Tibial artery (tissue), 4 donors: ENCODE measurements at regions not wholly inside any gene's neighbourhood (a gene's known extent, or its start where the extent isn't known, plus 50 kb on each side); places are given as distances from the start of the nearest gene placed in this dataset.

ENCODE experiments used
- DNase-seq, 2 donors: peaks; one replicate each; pipeline ENCODE4 v3.0.0-alpha.2; 2019
- H3K27ac ChIP-seq, 2 donors: fragments of 200-600 bp; sonication (generic) in 1 of 2; 1 replicate in 1 of 2; 2 replicates in 1 of 2; pipeline ENCODE4 v1.5.1; 2018 to 2019; ENCODE audit warnings: mild to moderate bottlenecking in 1 of 2
- H3K27me3 ChIP-seq, 2 donors: fragments of 200-600 bp; sonication (generic) in 1 of 2; one replicate each; pipeline versions ENCODE4 v1.5.1 to v1.6.0; 2016 to 2019
- H3K36me3 ChIP-seq, 3 donors: fragments of 200-600 bp; sonication (generic) in 2 of 3; one replicate each; pipeline ENCODE4 v1.5.1; 2016 to 2019; ENCODE audit warnings: mild to moderate bottlenecking in 2 of 3
- H3K4me1 ChIP-seq, 4 donors: fragments of 200-600 bp; sonication (generic) in 2 of 4; 1 replicate in 3 of 4; 2 replicates in 1 of 4; pipeline ENCODE4 v1.5.1; 2016 to 2019
- H3K4me3 ChIP-seq, 2 donors: fragments of 200-600 bp; sonication (generic) in 1 of 2; 1 replicate in 1 of 2; 2 replicates in 1 of 2; pipeline ENCODE4 v1.5.1; 2018 to 2019; ENCODE audit warnings: mild to moderate bottlenecking in 2 of 2
- H3K9me3 ChIP-seq, 3 donors: fragments of 200-600 bp; sonication (generic) in 1 of 3; one replicate each; pipeline ENCODE4 v1.5.1; 2016 to 2019
- intact Hi-C: fragments of 100-400 bp; cut with DNase I; formaldehyde crosslinking; loops from one replicate; pipeline ENCODE4 v1.15.0; 2023; ENCODE audit warnings: low total_unique reads
- TF ChIP-seq, protein P1 (sequence below), 2 experiments: fragments of 200-600 bp in 1 of 2; fragments of 450-650 bp in 1 of 2; IDR thresholded peaks; one replicate each; pipeline ENCODE4 v1.5.1; 2017 to 2019; ENCODE audit warnings: antibody characterized with exemption in 2 of 2, mild to moderate bottlenecking in 1 of 2, moderate library complexity in 1 of 2

DNA sequence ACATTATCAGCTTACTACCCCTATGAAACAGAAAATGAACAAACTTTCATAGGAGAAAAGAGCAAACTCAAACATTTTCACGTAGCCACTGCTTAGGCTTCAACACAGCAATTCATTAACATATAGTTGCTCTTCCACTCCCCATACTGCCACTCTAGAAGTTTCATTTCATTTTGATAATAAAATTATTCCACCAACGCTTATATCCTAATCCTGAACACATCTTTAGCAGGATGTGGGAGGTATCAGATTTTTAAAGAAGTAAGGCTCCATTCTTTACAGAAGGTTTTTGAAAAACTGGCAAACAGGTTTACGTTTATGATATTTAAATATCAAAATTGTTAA, 77.5 kb upstream of the ANK3 start:
- Histone ChIP-seq H3K4me3 (no peak overlapping the region), H3K36me3 (no peaks in the 10 kb centered on the region), H3K27ac (no peak overlapping the region), H3K9me3 (no peaks in the 10 kb centered on the region), H3K27me3 (no peaks in the 10 kb centered on the region), H3K4me1 (no peaks in the 10 kb centered on the region)
- TF ChIP-seq, protein P1, sequence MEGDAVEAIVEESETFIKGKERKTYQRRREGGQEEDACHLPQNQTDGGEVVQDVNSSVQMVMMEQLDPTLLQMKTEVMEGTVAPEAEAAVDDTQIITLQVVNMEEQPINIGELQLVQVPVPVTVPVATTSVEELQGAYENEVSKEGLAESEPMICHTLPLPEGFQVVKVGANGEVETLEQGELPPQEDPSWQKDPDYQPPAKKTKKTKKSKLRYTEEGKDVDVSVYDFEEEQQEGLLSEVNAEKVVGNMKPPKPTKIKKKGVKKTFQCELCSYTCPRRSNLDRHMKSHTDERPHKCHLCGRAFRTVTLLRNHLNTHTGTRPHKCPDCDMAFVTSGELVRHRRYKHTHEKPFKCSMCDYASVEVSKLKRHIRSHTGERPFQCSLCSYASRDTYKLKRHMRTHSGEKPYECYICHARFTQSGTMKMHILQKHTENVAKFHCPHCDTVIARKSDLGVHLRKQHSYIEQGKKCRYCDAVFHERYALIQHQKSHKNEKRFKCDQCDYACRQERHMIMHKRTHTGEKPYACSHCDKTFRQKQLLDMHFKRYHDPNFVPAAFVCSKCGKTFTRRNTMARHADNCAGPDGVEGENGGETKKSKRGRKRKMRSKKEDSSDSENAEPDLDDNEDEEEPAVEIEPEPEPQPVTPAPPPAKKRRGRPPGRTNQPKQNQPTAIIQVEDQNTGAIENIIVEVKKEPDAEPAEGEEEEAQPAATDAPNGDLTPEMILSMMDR (IDR thresholded peaks at IDR 0.05) = no peak
- intact Hi-C loops = no loop called here
- no peak for DNase-seq

DNA sequence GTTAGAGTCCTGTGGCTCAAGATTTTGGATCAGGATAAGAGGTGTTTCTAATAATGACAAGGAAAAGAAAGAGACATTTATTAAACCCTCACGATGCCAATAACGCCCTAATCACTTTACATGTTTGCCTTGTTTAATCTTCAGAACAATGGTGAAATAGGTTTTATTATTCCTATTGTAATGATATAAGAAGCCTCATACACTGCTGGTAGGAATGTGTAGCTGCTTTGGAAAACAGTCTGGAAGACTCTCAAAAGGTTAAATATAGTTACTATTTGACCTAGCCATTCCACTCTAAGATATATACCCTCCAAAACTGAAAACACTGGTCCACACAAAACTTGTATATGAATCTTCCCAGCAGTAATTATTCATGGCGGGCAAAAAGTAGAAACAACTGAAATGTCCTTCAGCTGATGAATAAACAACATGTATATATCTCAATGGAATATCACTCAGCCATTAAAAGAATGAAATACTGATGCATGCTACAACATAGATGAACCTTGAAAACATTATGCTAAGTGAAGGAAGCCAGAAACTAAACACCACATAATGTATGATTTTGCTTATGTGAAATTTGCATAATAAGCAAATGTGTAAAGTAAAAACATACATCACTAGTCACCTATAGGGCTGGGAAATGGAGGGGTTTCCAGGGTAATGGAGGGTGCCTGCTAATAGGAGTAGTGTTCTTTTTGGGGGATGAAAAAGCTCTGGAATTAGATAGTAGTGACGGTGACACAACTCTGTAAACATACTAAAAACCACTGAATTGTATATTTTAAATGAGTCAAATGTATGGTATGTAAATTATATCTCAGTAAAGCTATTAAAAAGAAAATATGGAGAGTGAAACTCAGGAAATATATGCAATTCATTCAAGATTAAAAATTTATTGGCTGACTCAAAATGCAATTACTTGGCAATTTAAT, 76.9 kb upstream of the ANK3 start:
- DNase-seq = no peak
- no peaks in the 10 kb centered on the region for H3K4me1 ChIP-seq
- H3K36me3 ChIP-seq = no peaks in the 10 kb centered on the region
- intact Hi-C loops = no loop called here
- TF ChIP-seq, protein P1 (IDR thresholded peaks at IDR 0.05) = no peak
- H3K27ac ChIP-seq = no peak overlapping the region
- no peaks in the 10 kb centered on the region for H3K27me3 ChIP-seq
- H3K9me3 ChIP-seq = no peaks in the 10 kb centered on the region
- H3K4me3 ChIP-seq = no peak overlapping the region

DNA sequence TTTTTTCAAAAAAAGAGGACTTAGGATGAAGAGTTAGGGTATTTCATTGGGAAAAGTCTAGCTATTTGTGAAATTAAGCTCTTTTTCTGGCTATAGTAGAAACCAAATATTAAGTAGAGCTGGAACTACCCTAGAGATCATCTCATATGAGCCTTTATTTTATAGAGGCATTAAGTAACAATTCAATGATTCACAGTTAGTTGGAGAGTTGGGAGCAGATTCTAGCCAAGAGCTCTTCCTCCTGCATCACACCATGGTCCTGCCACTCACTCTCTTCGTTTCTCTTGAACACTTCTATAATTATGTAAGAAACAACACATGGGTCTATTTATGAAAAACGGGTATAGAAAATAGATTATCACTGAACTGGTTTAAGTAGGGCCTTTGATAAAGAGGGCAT, 76.1 kb upstream of the ANK3 start:
- H3K4me3 ChIP-seq = no peak overlapping the region
- DNase-seq = no peak
- no peaks in the 10 kb centered on the region for H3K9me3 ChIP-seq
- no peaks in the 10 kb centered on the region for H3K36me3 ChIP-seq
- intact Hi-C loops = no loop called here
- no peaks in the 10 kb centered on the region for H3K27me3 ChIP-seq
- no peaks in the 10 kb centered on the region for H3K4me1 ChIP-seq
- no peak overlapping the region for H3K27ac ChIP-seq
- TF ChIP-seq, protein P1 (IDR thresholded peaks at IDR 0.05) = no peak

DNA sequence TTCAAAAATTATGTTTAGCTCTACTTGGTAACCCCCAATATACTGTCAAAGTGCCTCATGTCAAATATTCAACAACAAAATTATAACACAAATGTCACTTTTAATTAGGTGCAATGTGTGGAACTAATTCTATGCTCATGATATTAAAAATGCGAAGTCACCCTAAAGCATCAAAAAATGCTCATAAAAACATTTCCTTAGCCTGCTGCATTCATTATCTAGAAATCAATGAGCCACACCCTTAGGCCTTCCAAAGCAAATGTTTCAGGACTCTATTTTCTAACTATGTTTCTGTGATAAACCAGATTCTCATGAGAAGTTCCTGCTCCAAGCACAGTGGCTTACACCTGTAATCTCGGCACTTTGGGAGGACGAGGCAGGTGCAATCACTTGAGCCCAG, 75.0 kb upstream of the ANK3 start:
- Histone ChIP-seq H3K4me1 (no peaks in the 10 kb centered on the region), H3K36me3 (no peaks in the 10 kb centered on the region), H3K27me3 (no peaks in the 10 kb centered on the region), H3K27ac (no peak overlapping the region), H3K4me3 (no peak overlapping the region), H3K9me3 (no peaks in the 10 kb centered on the region)
- TF ChIP-seq, protein P1 (IDR thresholded peaks at IDR 0.05) = no peak
- no peak for DNase-seq
- intact Hi-C loops = no loop called here

DNA sequence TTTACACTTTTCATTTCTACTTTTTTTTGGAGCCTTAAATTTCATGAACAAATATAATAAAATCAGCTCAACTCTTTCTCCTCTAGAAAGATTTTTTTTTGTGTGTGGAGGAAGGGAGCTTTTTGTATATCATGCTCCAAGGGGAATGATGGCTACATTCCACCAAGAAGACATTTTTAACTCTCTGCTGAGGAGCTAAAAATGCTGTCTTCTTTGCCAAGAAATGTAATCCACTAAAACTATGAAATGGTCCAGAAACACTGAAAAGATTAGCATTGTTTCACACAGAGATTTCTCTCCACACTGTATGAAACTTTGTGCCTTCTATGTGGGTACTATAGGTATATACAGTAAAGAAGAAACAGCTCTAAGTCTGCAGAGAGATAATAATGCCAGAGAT, 74.1 kb upstream of the ANK3 start:
- no peaks in the 10 kb centered on the region for H3K27me3 ChIP-seq
- TF ChIP-seq, protein P1 (IDR thresholded peaks at IDR 0.05) = no peak
- no peak overlapping the region for H3K27ac ChIP-seq
- intact Hi-C loops = no loop called here
- H3K4me3 ChIP-seq = no peak overlapping the region
- H3K4me1 ChIP-seq = no peaks in the 10 kb centered on the region
- H3K36me3 ChIP-seq = no peaks in the 10 kb centered on the region
- DNase-seq = no peak
- H3K9me3 ChIP-seq = no peaks in the 10 kb centered on the region
